Brain microvascular endothelial cell (primary cell): ENCODE measurements at regions not wholly inside any gene's neighbourhood (a gene's known extent, or its start where the extent isn't known, plus 50 kb on each side); places are given as distances from the start of the nearest gene placed in this dataset.

Experiments used
- DNase-seq: peaks from one replicate; pipeline ENCODE4 v3.0.0-alpha.2; 2020
- H3K27ac ChIP-seq: fragments of 250-450 bp; sonication (Bioruptor Pico); 2 replicates; pipeline ENCODE4 v1.5.1; 2020; ENCODE audit warnings: mild to moderate bottlenecking, moderate library complexity
- H3K27me3 ChIP-seq: fragments of 250-450 bp; sonication (Bioruptor Pico); replicated peaks from 2 replicates; pipeline ENCODE4 v1.5.1; 2020; ENCODE audit warnings: mild to moderate bottlenecking
- H3K36me3 ChIP-seq: fragments of 250-450 bp; sonication (Bioruptor Pico); replicated peaks from 2 replicates; pipeline ENCODE4 v1.5.1; 2020; ENCODE audit warnings: mild to moderate bottlenecking
- H3K4me3 ChIP-seq: 2 replicates; pipeline ENCODE4 v1.5.1; 2011; ENCODE audit warnings: low read depth, mild to moderate bottlenecking, control low read depth, low read length, moderate library complexity
- CTCF ChIP-seq: IDR thresholded peaks from 2 replicates; pipeline ENCODE4 v1.5.1; 2011; ENCODE audit warnings: low read depth, mild to moderate bottlenecking, moderate library complexity, low read length, control low read depth, inconsistent platforms; ENCODE audit errors: missing control alignments
- in situ Hi-C: cut with HindIII; loops from 2 replicates; pipeline ENCODE4 v1.10.0; 2017; ENCODE audit warnings: low sequenced_read_pairs, low pct_ligation_motif_present

- no peak for DNase-seq
- TF ChIP-seq CTCF: no peak
- Histone ChIP-seq H3K4me3 (no peak overlapping the region), H3K36me3 (no peaks in the 10 kb centered on the region), H3K27ac (no peak overlapping the region), H3K27me3 (no peaks in the 10 kb centered on the region)
- in situ Hi-C loops: no loop called here
These were observed 82.8 kb upstream of the CDYL start for GRCh38 chr6:4693173-4693970.

- no peaks in the 10 kb centered on the region for H3K27me3 ChIP-seq
- no peak for DNase-seq
- no peak for TF ChIP-seq CTCF
- in situ Hi-C loops: no loop called here
- H3K4me3 ChIP-seq: no peak overlapping the region
- H3K27ac ChIP-seq: no peak overlapping the region
- no peaks in the 10 kb centered on the region for H3K36me3 ChIP-seq
These were observed 83.5 kb upstream of the CDYL start for GRCh38 chr6:4692664-4693063.

- in situ Hi-C loops: no loop called here
- H3K4me3 ChIP-seq: peak overlapping the region; percentile 34
- TF ChIP-seq CTCF: no peak
- H3K36me3 ChIP-seq: no peaks in the 10 kb centered on the region
- H3K27me3 ChIP-seq: no peaks in the 10 kb centered on the region
- peak overlapping the region; percentile 81 for H3K27ac ChIP-seq
- DNase-seq: peak; percentile 77
These were observed 87.9 kb upstream of the CDYL start for GRCh38 chr6:4687989-4688947.

- TF ChIP-seq CTCF: no peak
- in situ Hi-C loops: no loop called here
- H3K4me3 ChIP-seq: no peak overlapping the region
These were observed 88.6 kb upstream of the CDYL start for GRCh38 chr6:4687656-4687988.

GRCh38 chr6:4682431-4683097 lies 93.6 kb upstream of the CDYL start:
- no peaks in the 10 kb centered on the region for H3K27me3 ChIP-seq
- H3K36me3 ChIP-seq: no peaks in the 10 kb centered on the region
- no peak overlapping the region for H3K27ac ChIP-seq
- H3K4me3 ChIP-seq: no peak overlapping the region
- in situ Hi-C loops: no loop called here
- no peak for TF ChIP-seq CTCF
- DNase-seq: no peak

More at GRCh38 chr6:4687656-4687988, 88.6 kb upstream of the CDYL start:
- no peak for DNase-seq
- no peaks in the 10 kb centered on the region for H3K27me3 ChIP-seq
- H3K36me3 ChIP-seq: no peaks in the 10 kb centered on the region
- H3K27ac ChIP-seq: peak overlapping the region; percentile 81
